ENCODE measurements at regions not wholly inside any gene's neighbourhood (a gene's known extent, or its start where the extent isn't known, plus 50 kb on each side); places are given as distances from the start of the nearest gene placed in this dataset.

DNA sequence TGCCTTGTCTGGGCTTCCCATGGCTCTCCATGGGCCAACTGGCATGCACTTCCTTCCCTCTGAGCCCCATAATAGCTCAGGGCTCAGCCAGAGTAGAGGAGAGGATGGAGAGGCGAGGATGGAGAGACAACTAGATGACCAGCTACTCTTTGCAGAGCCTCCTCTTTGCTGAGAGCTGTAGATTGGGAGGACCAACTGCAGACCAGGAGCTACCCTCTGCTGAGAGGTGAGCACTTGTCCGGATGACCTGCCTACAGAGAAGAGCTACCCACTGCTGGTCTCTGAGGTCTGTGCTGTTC lies 58.0 kb upstream of the ETV3 start:
- TF ChIP-seq, protein P1, sequence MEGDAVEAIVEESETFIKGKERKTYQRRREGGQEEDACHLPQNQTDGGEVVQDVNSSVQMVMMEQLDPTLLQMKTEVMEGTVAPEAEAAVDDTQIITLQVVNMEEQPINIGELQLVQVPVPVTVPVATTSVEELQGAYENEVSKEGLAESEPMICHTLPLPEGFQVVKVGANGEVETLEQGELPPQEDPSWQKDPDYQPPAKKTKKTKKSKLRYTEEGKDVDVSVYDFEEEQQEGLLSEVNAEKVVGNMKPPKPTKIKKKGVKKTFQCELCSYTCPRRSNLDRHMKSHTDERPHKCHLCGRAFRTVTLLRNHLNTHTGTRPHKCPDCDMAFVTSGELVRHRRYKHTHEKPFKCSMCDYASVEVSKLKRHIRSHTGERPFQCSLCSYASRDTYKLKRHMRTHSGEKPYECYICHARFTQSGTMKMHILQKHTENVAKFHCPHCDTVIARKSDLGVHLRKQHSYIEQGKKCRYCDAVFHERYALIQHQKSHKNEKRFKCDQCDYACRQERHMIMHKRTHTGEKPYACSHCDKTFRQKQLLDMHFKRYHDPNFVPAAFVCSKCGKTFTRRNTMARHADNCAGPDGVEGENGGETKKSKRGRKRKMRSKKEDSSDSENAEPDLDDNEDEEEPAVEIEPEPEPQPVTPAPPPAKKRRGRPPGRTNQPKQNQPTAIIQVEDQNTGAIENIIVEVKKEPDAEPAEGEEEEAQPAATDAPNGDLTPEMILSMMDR (IDR thresholded peaks at IDR 0.05; ENCODE audit: low read depth, low read length, poor library complexity, severe bottlenecking), result no peak
- no peak for TF ChIP-seq EZH2phosphoT487 (IDR thresholded peaks at IDR 0.05; ENCODE audit: borderline replicate concordance, low read length)
